HS-27A (cell line): ENCODE measurements at regions not wholly inside any gene's neighbourhood (a gene's known extent, or its start where the extent isn't known, plus 50 kb on each side); places are given as distances from the start of the nearest gene placed in this dataset.

Source experiments
- DNase-seq: peaks from one replicate; pipeline ENCODE4 v3.0.0-alpha.2; 2012; ENCODE audit warnings: low read depth, missing footprints

- DNase-seq: no peak
Measured at GRCh38 chr15:99508852-99509251, 56.9 kb upstream of the MEF2A start.

- DNase-seq: no peak
Measured at GRCh38 chr15:99509686-99510461, 55.9 kb upstream of the MEF2A start.

- DNase-seq: no peak
Measured at GRCh38 chr15:99511531-99511865, 54.3 kb upstream of the MEF2A start.

DNA sequence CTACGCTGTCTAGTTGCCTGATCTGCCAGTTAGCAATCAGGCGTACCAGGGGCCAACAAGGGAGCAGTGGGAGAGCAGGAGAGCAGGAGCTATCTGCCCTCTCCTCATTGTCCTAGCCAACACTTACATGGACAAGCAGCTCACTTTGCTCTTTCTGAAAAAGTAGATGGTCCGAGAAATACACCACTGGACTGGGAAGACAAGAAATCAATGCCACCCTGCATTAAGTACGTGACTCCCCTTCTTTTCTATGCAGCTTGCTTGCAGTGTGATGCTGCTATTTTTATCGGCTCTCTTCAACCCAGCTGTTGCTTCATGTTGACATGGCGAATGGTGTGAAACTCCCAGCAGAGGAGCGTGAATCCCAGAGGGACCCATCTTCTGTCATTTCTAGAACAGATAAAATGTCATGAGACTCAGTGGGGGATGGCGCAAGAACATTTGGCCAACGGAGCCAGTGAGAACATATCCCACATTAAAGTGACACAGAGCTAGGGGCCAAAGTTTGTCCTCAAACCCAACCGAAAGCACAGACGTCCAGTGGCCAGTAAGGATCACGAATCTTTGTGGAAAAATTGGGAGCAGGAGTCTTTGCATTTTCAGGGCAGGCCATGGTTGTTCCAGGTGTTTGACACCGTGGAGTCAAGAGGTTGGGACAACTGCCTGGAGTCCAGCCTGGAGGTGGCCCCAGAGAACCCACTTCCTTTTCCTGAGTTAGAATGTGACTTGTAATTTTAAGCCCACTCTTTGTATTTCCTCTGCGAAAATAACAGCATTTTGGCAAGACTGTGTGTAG lies 53.7 kb upstream of the MEF2A start:
- no peak for DNase-seq

- no peak for DNase-seq
Measured at GRCh38 chr15:99514306-99514705, 51.5 kb upstream of the MEF2A start.
